ENCODE measurements at regions not wholly inside any gene's neighbourhood (a gene's known extent, or its start where the extent isn't known, plus 50 kb on each side); places are given as distances from the start of the nearest gene placed in this dataset.

- H3K27ac ChIP-seq: no peak overlapping the region
- TF ChIP-seq CTCF (IDR thresholded peaks at IDR 0.05): no peak
- TF ChIP-seq ZFX (IDR thresholded peaks at IDR 0.05; ENCODE audit: borderline replicate concordance): no peak
Measured at GRCh38 chr6:126919947-126920346, 198.5 kb upstream of the RSPO3 start.

DNA sequence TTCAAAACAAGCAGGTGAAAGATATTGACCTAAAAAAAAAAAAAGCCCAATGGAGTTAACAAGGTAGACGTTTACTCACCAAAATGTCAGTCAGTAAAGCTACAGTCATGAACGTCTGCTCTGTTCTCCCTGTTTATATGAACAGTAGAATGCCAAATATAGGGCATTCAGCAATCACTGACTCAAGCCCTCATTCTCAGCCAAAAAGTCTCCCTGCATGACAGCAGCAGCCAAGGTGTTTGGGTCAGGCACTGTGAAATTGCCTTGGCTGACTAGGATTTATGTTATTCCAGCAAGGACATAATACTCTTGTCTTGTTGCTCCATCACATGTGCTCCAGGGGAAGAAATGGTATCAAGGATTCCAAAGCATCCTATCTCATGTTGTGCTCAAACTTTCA lies 194.7 kb upstream of the RSPO3 start:
- TF ChIP-seq CTCF (IDR thresholded peaks at IDR 0.05) (no peak), ZFX (IDR thresholded peaks at IDR 0.05; ENCODE audit: borderline replicate concordance) (no peak)
- no peak overlapping the region for H3K27ac ChIP-seq

- H3K27ac ChIP-seq: no peak overlapping the region
- TF ChIP-seq CTCF (IDR thresholded peaks at IDR 0.05) (no peak), ZFX (IDR thresholded peaks at IDR 0.05; ENCODE audit: borderline replicate concordance) (no peak)
Measured at GRCh38 chr6:126926926-126927325, 191.5 kb upstream of the RSPO3 start.

GRCh38 chr6:126927841-126928240 lies 190.6 kb upstream of the RSPO3 start:
- H3K27ac ChIP-seq: no peak overlapping the region

GRCh38 chr6:126937426-126937825 lies 181.0 kb upstream of the RSPO3 start:
- H3K27ac ChIP-seq: no peak overlapping the region
- TF ChIP-seq CTCF (IDR thresholded peaks at IDR 0.05): no peak
- no peak for TF ChIP-seq ZFX (IDR thresholded peaks at IDR 0.05; ENCODE audit: borderline replicate concordance)

More at GRCh38 chr6:126927841-126928240, 190.6 kb upstream of the RSPO3 start:
- TF ChIP-seq ZFX (IDR thresholded peaks at IDR 0.05; ENCODE audit: borderline replicate concordance) (no peak), CTCF (IDR thresholded peaks at IDR 0.05) (no peak)

GRCh38 chr6:126939784-126940183 lies 178.7 kb upstream of the RSPO3 start:
- TF ChIP-seq CTCF (IDR thresholded peaks at IDR 0.05): no peak
- TF ChIP-seq ZFX (IDR thresholded peaks at IDR 0.05; ENCODE audit: borderline replicate concordance): no peak
- no peak overlapping the region for H3K27ac ChIP-seq

DNA sequence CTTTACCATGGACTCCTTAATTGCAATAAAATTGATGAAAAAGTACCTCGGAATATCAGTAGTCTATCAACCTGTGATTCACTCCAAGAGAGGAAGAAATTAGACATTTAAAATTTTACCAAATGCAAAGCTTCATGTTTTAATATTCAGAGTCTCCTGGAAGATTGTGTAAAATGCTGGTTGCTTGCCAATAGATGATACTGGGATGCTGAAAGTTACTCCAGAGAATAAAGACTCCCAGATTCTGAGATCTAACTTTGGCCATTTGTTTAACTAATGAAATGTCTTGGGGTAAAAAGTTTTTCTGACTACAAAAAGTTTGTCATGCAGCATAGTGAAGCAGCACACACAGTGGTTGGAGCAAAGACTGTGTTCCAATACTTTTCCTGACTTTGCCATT lies 176.7 kb upstream of the RSPO3 start:
- no peak overlapping the region for H3K27ac ChIP-seq
- TF ChIP-seq CTCF (IDR thresholded peaks at IDR 0.05): no peak
- no peak for TF ChIP-seq ZFX (IDR thresholded peaks at IDR 0.05; ENCODE audit: borderline replicate concordance)
